DMS114 treated with DMSO at 0.1 percent for 48 hours (cell line): ENCODE measurements at regions not wholly inside any gene's neighbourhood (a gene's known extent, or its start where the extent isn't known, plus 50 kb on each side); places are given as distances from the start of the nearest gene placed in this dataset.

ENCODE experiments used
- DNase-seq: peaks from one replicate; lab custom pipeline; 2025; ENCODE audit not compliant: unreplicated experiment; lab: John Stamatoyannopoulos, UW

- DNase-seq: no peak
Observed at GRCh38 chr3:135460273-135460672, 505.3 kb upstream of the PPP2R3A start.

GRCh38 chr3:135471911-135472310 lies 493.6 kb upstream of the PPP2R3A start:
- DNase-seq: no peak

GRCh38 chr3:135473449-135473848 lies 492.1 kb upstream of the PPP2R3A start:
- DNase-seq: no peak

GRCh38 chr3:135487261-135487660 lies 478.3 kb upstream of the PPP2R3A start:
- no peak for DNase-seq

- DNase-seq: no peak
Observed at GRCh38 chr3:135490219-135490915, 475.2 kb upstream of the PPP2R3A start.

- no peak for DNase-seq
Observed at GRCh38 chr3:135491491-135492205, 473.9 kb upstream of the PPP2R3A start.

GRCh38 chr3:135495891-135496290 lies 469.6 kb upstream of the PPP2R3A start:
- no peak for DNase-seq

GRCh38 chr3:135497979-135498378 lies 467.5 kb upstream of the PPP2R3A start:
- DNase-seq: no peak

- DNase-seq: no peak
Observed at GRCh38 chr3:135499426-135499825, 466.1 kb upstream of the PPP2R3A start.

GRCh38 chr3:135500034-135500433 lies 465.5 kb upstream of the PPP2R3A start:
- no peak for DNase-seq

GRCh38 chr3:135503065-135503759 lies 462.3 kb upstream of the PPP2R3A start:
- no peak for DNase-seq

- DNase-seq: peak; percentile 51
Observed at GRCh38 chr3:135503760-135504686, 461.5 kb upstream of the PPP2R3A start.

GRCh38 chr3:135513106-135514059 lies 452.1 kb upstream of the PPP2R3A start:
- DNase-seq: no peak

- no peak for DNase-seq
Observed at GRCh38 chr3:135514060-135514448, 451.5 kb upstream of the PPP2R3A start.

GRCh38 chr3:135516143-135516542 lies 449.4 kb upstream of the PPP2R3A start:
- DNase-seq: no peak

- DNase-seq: no peak
Observed at GRCh38 chr3:135528413-135529015, 437.0 kb upstream of the PPP2R3A start.

- no peak for DNase-seq
Observed at GRCh38 chr3:135532021-135532420, 433.5 kb upstream of the PPP2R3A start.

GRCh38 chr3:135538123-135538522 lies 427.4 kb upstream of the PPP2R3A start:
- DNase-seq: no peak

GRCh38 chr3:135539351-135539750 lies 426.2 kb upstream of the PPP2R3A start:
- no peak for DNase-seq
